Heart right ventricle (tissue), 16 donors: ENCODE measurements at regions not wholly inside any gene's neighbourhood (a gene's known extent, or its start where the extent isn't known, plus 50 kb on each side); places are given as distances from the start of the nearest gene placed in this dataset.
"Not testable (repeated sequence)": the region's sequence is repeated elsewhere in the genome, so short reads cannot be mapped to it uniquely, and the experiment has no call there.

ENCODE experiments used
- ATAC-seq, 8 donors: fragments of 200-7000 bp; cut with Tn5 transposase; one replicate each; pipeline ENCODE4 v1.9.1; 2020; ENCODE audit warnings: mild to moderate bottlenecking in 8 of 8, moderate library complexity in 8 of 8, moderate number of reproducible peaks in 1 of 8
- DNase-seq, 2 donors: peaks; one replicate each; pipeline ENCODE4 v3.0.0-alpha.2; 2020
- H3K27ac ChIP-seq, 10 donors: fragments of 200-600 bp; sonication (generic) in 2 of 10; one replicate each; pipeline versions ENCODE4 v1.5.0 to v1.8.0; 2020 to 2022; ENCODE audit warnings: mild to moderate bottlenecking in 3 of 10
- H3K27me3 ChIP-seq, 7 donors: fragments of 200-600 bp; one replicate each; pipeline ENCODE4 v1.8.0; 2021 to 2022; ENCODE audit warnings: mild to moderate bottlenecking in 2 of 7
- H3K36me3 ChIP-seq, 9 donors: fragments of 200-600 bp; sonication (generic) in 1 of 9; one replicate each; pipeline versions ENCODE4 v1.5.0 to v1.8.0; 2020 to 2022; ENCODE audit warnings: mild to moderate bottlenecking in 2 of 9
- H3K4me1 ChIP-seq, 9 donors: fragments of 200-600 bp; sonication (generic) in 1 of 9; one replicate each; pipeline versions ENCODE4 v1.5.0 to v1.8.0; 2020 to 2022; ENCODE audit warnings: mild to moderate bottlenecking in 4 of 9
- H3K4me3 ChIP-seq, 10 donors: fragments of 200-600 bp; sonication (generic) in 2 of 10; one replicate each; pipeline versions ENCODE4 v1.5.0 to v1.8.0; 2020 to 2022; ENCODE audit warnings: mild to moderate bottlenecking in 7 of 10, moderate library complexity in 2 of 10
- H3K9me3 ChIP-seq, 11 donors: fragments of 200-600 bp in 10 of 11; sonication (generic) in 2 of 11; one replicate each; pipeline versions ENCODE4 v1.5.0 to v1.8.0; 2013 to 2022; ENCODE audit warnings: mild to moderate bottlenecking in 2 of 11, control low read depth in 1 of 11, moderate library complexity in 1 of 11
- WGBS, 2 donors: extraction: QIAGEN DNeasy Blood & Tissue Kit; methylation state at CpG; one replicate each; pipeline ENCODE4 v1.1.7; 2013; ENCODE audit warnings: inconsistent platforms in 1 of 2; 5-methylcytosine and 5-hydroxymethylcytosine counted together
- intact Hi-C, 10 donors: fragments of 100-400 bp; cut with DNase I; formaldehyde crosslinking; loops; one replicate each; pipeline versions ENCODE4 v1.11.1 to v1.14.2; 2022
- TF ChIP-seq, protein P1 (sequence below), 9 donors: fragments of 200-600 bp; sonication (generic) in 2 of 9; IDR thresholded peaks; one replicate each; pipeline versions ENCODE4 v1.5.0 to v1.8.0; 2021 to 2022; ENCODE audit warnings: antibody characterized with exemption in 9 of 9, mild to moderate bottlenecking in 5 of 9, moderate library complexity in 1 of 9
- donor health status: Arrhythmogenic right ventricular cardiomyopathy.
- donor health status: ischemic (EF 13 %, LVEDD 7.1; RV severe dilation, severe dysfunction).
- donor health status: healthy with polysubstance abuse.
- donor health status: DM: no; HTN: yes; CAD: no.
- donor health status: DM: no; HTN: no; CAD: no.
- donor health status: ischemic (EF 25% LVEDD 6.9; RV normal size, moderate dysfunction).
- donor health status: ischemic (EF 25% LVEDD 5.7; RV mildly dilated, moderate dysfunction).
- donor health status: healthy.
- donor health status: DM: yes; HTN: yes; CAD: no.
- donor health status: Ischemic cardiomyopathy.
- donor health status: ischemic (EF 35%, LVEDD 5.7; RV mildly dilated, moderate dysfunction).
- donor health status: nonischemic (EF 11% LVEDD 7.7; RV severe dilation, severe dysfunction).
- donor health status: DM: yes; HTN: yes; CAD: no.
- donor health status: PGD.
- donor health status: ischemic (EF 29% LVEDD 5.4; RV normal size, mild dysfunction).
- donor health status: nonischemic (EF 23%, LVEDD 6.1; RV moderate dilation, normal function).

DNA sequence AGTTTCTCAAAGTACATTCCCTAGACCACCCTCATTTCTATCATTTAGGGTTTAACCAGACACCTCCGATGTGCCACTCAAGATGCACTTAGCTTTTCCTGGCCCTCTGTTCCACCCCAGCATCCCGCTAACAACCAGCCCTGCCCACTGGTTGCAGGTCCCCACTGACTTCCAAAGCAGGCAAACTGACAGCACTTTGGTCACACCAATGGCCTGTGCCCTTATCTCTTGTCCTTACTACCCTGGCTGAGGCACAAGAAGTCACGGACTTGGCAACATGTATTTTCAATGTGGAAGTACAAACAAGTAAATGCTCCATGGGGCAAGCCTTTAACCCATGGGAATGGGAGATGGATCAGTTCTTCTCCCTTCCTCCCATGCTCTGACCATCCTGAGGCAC lies 357.1 kb downstream of the OMA1 start:
- no peak overlapping the region for H3K27ac ChIP-seq
- ATAC-seq (peak; percentile 49 to 92 (median 88)), DNase-seq (peak; percentile 15 to 52)
- H3K27me3 ChIP-seq = no peaks in the 10 kb centered on the region
- H3K4me1 ChIP-seq = peaks cover 0 to 21% (median 10%) of the 10 kb centered on the region in 9 donors
- no peaks in the 10 kb centered on the region for H3K36me3 ChIP-seq
- no peaks in the 10 kb centered on the region for H3K9me3 ChIP-seq
- intact Hi-C loops = no loop called here
- TF ChIP-seq, protein P1, sequence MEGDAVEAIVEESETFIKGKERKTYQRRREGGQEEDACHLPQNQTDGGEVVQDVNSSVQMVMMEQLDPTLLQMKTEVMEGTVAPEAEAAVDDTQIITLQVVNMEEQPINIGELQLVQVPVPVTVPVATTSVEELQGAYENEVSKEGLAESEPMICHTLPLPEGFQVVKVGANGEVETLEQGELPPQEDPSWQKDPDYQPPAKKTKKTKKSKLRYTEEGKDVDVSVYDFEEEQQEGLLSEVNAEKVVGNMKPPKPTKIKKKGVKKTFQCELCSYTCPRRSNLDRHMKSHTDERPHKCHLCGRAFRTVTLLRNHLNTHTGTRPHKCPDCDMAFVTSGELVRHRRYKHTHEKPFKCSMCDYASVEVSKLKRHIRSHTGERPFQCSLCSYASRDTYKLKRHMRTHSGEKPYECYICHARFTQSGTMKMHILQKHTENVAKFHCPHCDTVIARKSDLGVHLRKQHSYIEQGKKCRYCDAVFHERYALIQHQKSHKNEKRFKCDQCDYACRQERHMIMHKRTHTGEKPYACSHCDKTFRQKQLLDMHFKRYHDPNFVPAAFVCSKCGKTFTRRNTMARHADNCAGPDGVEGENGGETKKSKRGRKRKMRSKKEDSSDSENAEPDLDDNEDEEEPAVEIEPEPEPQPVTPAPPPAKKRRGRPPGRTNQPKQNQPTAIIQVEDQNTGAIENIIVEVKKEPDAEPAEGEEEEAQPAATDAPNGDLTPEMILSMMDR (IDR thresholded peaks at IDR 0.05) = no peak
- H3K4me3 ChIP-seq = no peak overlapping the region
- WGBS, 2 donors = 49 to 61% methylated on average over 3 of the region's 3 CpGs

DNA sequence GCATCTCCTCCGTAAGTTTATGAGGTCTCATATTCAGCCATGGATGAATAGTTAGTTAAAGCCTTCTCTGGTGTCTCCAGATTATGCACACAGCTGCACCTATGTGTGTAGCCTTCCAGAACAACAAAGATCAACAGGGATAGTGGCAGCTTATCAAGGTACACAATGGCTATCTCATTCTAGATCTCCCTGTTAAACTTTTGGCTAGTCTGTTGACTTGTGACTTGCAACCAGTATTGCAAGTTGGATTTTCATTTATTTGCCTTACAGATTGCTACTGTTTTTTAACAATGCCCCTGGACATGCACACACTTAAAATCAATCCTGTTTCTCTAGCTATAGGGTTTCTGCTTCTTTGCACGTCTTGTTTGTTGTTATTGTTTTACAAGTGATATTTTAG lies 363.2 kb downstream of the OMA1 start:
- no peaks in the 10 kb centered on the region for H3K27me3 ChIP-seq
- H3K4me1 ChIP-seq = no peaks in the 10 kb centered on the region
- no peak overlapping the region for H3K4me3 ChIP-seq
- no peak overlapping the region for H3K27ac ChIP-seq
- TF ChIP-seq, protein P1 (IDR thresholded peaks at IDR 0.05) = no peak
- DNase-seq = no peak
- H3K36me3 ChIP-seq = no peaks in the 10 kb centered on the region
- peaks cover 0 to 16% (median 0%) of the 10 kb centered on the region in 11 donors for H3K9me3 ChIP-seq
- no peak for ATAC-seq
- intact Hi-C loops = no loop called here
- 54 to 62% methylated on average over 2 of the region's 2 CpGs for WGBS, 2 donors

DNA sequence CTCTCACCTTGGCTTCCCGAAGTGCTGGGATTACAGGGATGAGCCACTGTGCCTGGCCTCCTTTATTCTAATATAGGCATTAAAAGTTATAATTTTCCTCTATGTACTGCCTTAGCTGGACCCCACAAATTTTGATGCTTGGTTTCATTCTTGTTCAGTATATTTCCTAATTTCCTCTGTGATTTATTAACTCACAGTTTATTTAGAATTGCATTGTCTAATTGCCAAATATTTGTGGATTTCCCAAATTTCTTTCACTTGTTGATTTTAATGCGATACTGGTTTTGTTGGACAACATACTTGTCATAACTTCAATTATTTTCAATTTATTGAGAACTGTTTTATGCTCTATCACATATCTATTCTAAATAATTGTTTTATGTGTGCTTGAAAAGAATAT lies 366.0 kb downstream of the OMA1 start:
- TF ChIP-seq, protein P1 (IDR thresholded peaks at IDR 0.05) = no peak
- Histone ChIP-seq H3K36me3 (no peaks in the 10 kb centered on the region), H3K4me3 (no peak overlapping the region), H3K27me3 (no peaks in the 10 kb centered on the region), H3K4me1 (no peaks in the 10 kb centered on the region), H3K9me3 (peaks cover 0 to 16% (median 0%) of the 10 kb centered on the region in 11 donors), H3K27ac (no peak overlapping the region)
- WGBS, 2 donors = 89 to 90% methylated on average over 2 of the region's 2 CpGs
- DNase-seq (no peak), ATAC-seq (no peak)
- intact Hi-C loops = no loop called here

DNA sequence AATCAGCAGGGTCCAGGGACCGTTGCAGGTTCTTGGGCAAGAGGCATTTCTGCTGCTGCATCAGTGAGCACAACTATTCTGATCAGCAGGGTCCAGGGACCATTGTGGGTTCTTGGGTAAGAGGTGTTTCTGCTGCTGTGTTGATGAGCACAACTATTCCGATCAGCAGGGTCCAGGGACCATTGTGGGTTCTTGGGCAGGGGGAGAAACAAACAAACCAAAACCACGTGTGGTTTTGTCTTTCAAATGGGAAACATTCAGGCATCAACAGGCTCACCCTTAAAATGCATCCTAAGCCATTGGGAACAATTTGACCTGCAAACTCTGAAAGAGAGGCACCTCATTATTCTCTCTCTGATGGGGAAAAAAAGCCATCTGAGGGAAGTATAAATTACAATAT lies 377.4 kb downstream of the OMA1 start:
- H3K9me3 ChIP-seq, H3K4me3 ChIP-seq, H3K4me1 ChIP-seq, H3K36me3 ChIP-seq, ATAC-seq, H3K27ac ChIP-seq, H3K27me3 ChIP-seq, DNase-seq: not testable (repeated sequence)
- whole genome bisulfite sequencing, 2 donors = 60 to 76% methylated on average over 3 of the region's 3 CpGs
- intact Hi-C loops = loop anchor here in 4 of 10 donors (5.0 to 10.0 kb wide), 2 partner anchors 1334 to 1337 kb away; no protein-coding TSS in a partner anchor

DNA sequence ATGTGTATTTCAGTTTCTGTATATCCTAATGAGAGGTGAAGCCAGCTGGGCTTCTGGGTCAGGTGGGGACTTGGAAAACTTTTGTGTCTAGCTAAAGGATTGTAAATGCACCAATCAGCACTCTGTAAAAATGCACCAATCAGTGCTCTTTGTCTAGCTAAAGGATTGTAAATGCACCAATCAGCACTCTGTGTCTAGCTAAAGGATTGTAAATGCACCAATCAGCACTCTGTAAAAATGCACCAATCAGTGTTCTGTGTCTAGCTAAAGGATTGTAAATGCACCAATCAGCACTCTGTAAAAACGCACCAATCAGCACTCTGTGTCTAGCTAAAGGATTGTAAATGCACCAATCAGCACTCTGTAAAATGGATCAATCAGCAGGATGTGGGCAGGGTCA lies 379.4 kb downstream of the OMA1 start:
- intact Hi-C loops = loop anchor here in 4 of 10 donors (5.0 to 10.0 kb wide), 2 partner anchors 1332 to 1335 kb away; no protein-coding TSS in a partner anchor
- 88 to 100% methylated on average over 1 of the region's 1 CpG for WGBS, 2 donors
- H3K36me3 ChIP-seq = not testable (repeated sequence)

More for the DNA sequence above, 379.4 kb downstream of the OMA1 start:
- not testable (repeated sequence) for DNase-seq, H3K4me1 ChIP-seq, H3K4me3 ChIP-seq, ATAC-seq, H3K27ac ChIP-seq, H3K27me3 ChIP-seq, H3K9me3 ChIP-seq
